H1 (cell line): ENCODE measurements at regions not wholly inside any gene's neighbourhood (a gene's known extent, or its start where the extent isn't known, plus 50 kb on each side); places are given as distances from the start of the nearest gene placed in this dataset.

Experiments used
- CTCF ChIA-PET: fragments of 300-600 bp; sonication (Branson Sonifier 250); formaldehyde crosslinking; loops from one replicate; lab custom pipeline; 2021; ENCODE audit not compliant: partially characterized antibody; lab: Charles Lee
- POLR2A ChIA-PET: fragments of 300-600 bp; sonication (Branson Sonifier 250); formaldehyde crosslinking; loops from one replicate; lab custom pipeline; 2021; ENCODE audit warnings: inconsistent platforms; ENCODE audit not compliant: partially characterized antibody; lab: Charles Lee
- DNase-seq, 2 experiments: peaks; one replicate each; pipeline versions ENCODE4 v3.0.0 to v3.0.0-alpha.2; 2010 to 2022; ENCODE audit warnings: low spot score in 2 of 2, low read depth in 1 of 2, mixed read lengths in 1 of 2
- FAIRE-seq: peaks from 2 replicates; lab custom pipeline; 2011; peaks lifted over from hg19 to GRCh38; lab: Jason Lieb, UNC
- H2AFZ ChIP-seq: 2 replicates; pipeline ENCODE4 v1.8.1; 2012; ENCODE audit warnings: low read length, inconsistent platforms
- H2AK5ac ChIP-seq: 2 replicates; pipeline ENCODE4 v1.6.1; 2013; ENCODE audit warnings: low read depth, low read length
- H2BK120ac ChIP-seq: replicated peaks from 2 replicates; pipeline ENCODE3; 2013; ENCODE audit warnings: low read depth, low read length, inconsistent platforms
- H2BK12ac ChIP-seq: 2 replicates; pipeline ENCODE4 v1.6.1; 2013; ENCODE audit warnings: low read depth, low read length
- H2BK15ac ChIP-seq: 2 replicates; pipeline ENCODE4 v1.6.1; 2013; ENCODE audit warnings: low read length
- H2BK20ac ChIP-seq: 2 replicates; pipeline ENCODE4 v1.6.1; 2013; ENCODE audit warnings: low read length
- H2BK5ac ChIP-seq: 2 replicates; pipeline ENCODE4 v1.6.1; 2013; ENCODE audit warnings: low read depth, low read length
- H3K14ac ChIP-seq: 2 replicates; pipeline ENCODE4 v1.6.1; 2013; ENCODE audit warnings: inconsistent platforms; ENCODE audit not compliant: insufficient read length
- H3K18ac ChIP-seq: 2 replicates; pipeline ENCODE4 v1.6.1; 2013; ENCODE audit warnings: low read length; ENCODE audit errors: extremely low read depth
- H3K23ac ChIP-seq: 2 replicates; pipeline ENCODE4 v1.6.1; 2013; ENCODE audit warnings: inconsistent platforms; ENCODE audit not compliant: insufficient read length
- H3K23me2 ChIP-seq: 2 replicates; pipeline ENCODE4 v1.6.1; 2013; ENCODE audit warnings: low read depth, low read length
- H3K27ac ChIP-seq: 2 replicates; pipeline ENCODE4 v1.6.1; 2011; ENCODE audit warnings: low read depth, low read length, inconsistent platforms
- H3K27me3 ChIP-seq, 4 experiments: replicated peaks in 1 of 4; 1 replicate in 1 of 4; 2 replicates in 3 of 4; pipeline versions ENCODE4 v1.6.1 to v1.8.1; 2011 to 2013; ENCODE audit warnings: low read length in 3 of 4, mild to moderate bottlenecking in 3 of 4, inconsistent platforms in 2 of 4, mixed read lengths in 2 of 4, moderate library complexity in 1 of 4; ENCODE audit not compliant: control insufficient read depth in 3 of 4, insufficient read depth in 3 of 4; ENCODE audit errors: extremely low read depth in 1 of 4
- H3K36me3 ChIP-seq, 4 experiments: 2 replicates each; pipeline versions ENCODE4 v1.6.1 to v1.8.1; 2011 to 2013; ENCODE audit warnings: mild to moderate bottlenecking in 4 of 4, low read length in 3 of 4, moderate library complexity in 2 of 4, control low read depth in 1 of 4, inconsistent platforms in 1 of 4; ENCODE audit not compliant: insufficient read depth in 4 of 4, control insufficient read depth in 2 of 4
- H3K4ac ChIP-seq: replicated peaks from 2 replicates; pipeline ENCODE3; 2013; ENCODE audit warnings: low read length, low read depth, mixed read lengths, inconsistent platforms; ENCODE audit not compliant: insufficient read length
- H3K4me1 ChIP-seq, 4 experiments: replicated peaks in 1 of 4; 1 replicate in 1 of 4; 2 replicates in 3 of 4; pipeline versions ENCODE4 v1.6.1 to v1.8.1; 2011 to 2013; ENCODE audit warnings: low read length in 3 of 4, inconsistent platforms in 2 of 4, mixed read lengths in 1 of 4; ENCODE audit not compliant: insufficient read depth in 4 of 4, control insufficient read depth in 3 of 4
- H3K4me2 ChIP-seq, 2 experiments: 2 replicates each; pipeline versions ENCODE4 v1.6.1 to v1.8.1; 2011 to 2013; ENCODE audit warnings: low read depth in 2 of 2, low read length in 2 of 2, control low read depth in 1 of 2, inconsistent platforms in 1 of 2, mild to moderate bottlenecking in 1 of 2; ENCODE audit not compliant: insufficient read depth in 1 of 2
- H3K4me3 ChIP-seq, 4 experiments: fragments of 200-600, 300-600 bp in 1 of 4; sonication (generic), shearing (Covaris generic), sonication (Bioruptor Twin) in 1 of 4; 2 replicates each; pipeline versions ENCODE4 v1.5.1 to v1.8.1; 2011 to 2016; ENCODE audit warnings: low read length in 4 of 4, low read depth in 3 of 4, control low read depth in 2 of 4, inconsistent platforms in 2 of 4, mild to moderate bottlenecking in 2 of 4, mixed read lengths in 1 of 4, moderate library complexity in 1 of 4; ENCODE audit not compliant: insufficient read depth in 2 of 4; ENCODE audit errors: extremely low read depth in 1 of 4
- H3K56ac ChIP-seq: replicated peaks from 2 replicates; pipeline ENCODE3; 2013; ENCODE audit warnings: low read depth, mild to moderate bottlenecking, mixed read lengths, low read length, inconsistent platforms; ENCODE audit not compliant: insufficient read length
- H3K79me1 ChIP-seq: 2 replicates; pipeline ENCODE4 v1.6.1; 2013; ENCODE audit warnings: low read depth, low read length, control low read depth
- H3K79me2 ChIP-seq, 2 experiments: 2 replicates each; pipeline versions ENCODE4 v1.6.1 to v1.8.1; 2012 to 2013; ENCODE audit warnings: low read length in 2 of 2, mild to moderate bottlenecking in 2 of 2, inconsistent platforms in 1 of 2; ENCODE audit not compliant: insufficient read depth in 2 of 2, control insufficient read depth in 1 of 2
- H3K9ac ChIP-seq, 4 experiments: replicated peaks in 1 of 4; 1 replicate in 1 of 4; 2 replicates in 3 of 4; pipeline versions ENCODE4 v1.6.1 to v1.8.1; 2011 to 2013; ENCODE audit warnings: low read depth in 3 of 4, low read length in 3 of 4, control low read depth in 2 of 4, mild to moderate bottlenecking in 2 of 4, moderate library complexity in 2 of 4, inconsistent platforms in 1 of 4; ENCODE audit errors: extremely low read depth in 1 of 4
- H3K9me3 ChIP-seq, 2 experiments: 2 replicates each; pipeline versions ENCODE4 v1.6.1 to v1.8.1; 2012 to 2013; ENCODE audit warnings: mild to moderate bottlenecking in 2 of 2, moderate library complexity in 2 of 2, control low read depth in 1 of 2, inconsistent platforms in 1 of 2, low read depth in 1 of 2, low read length in 1 of 2, mixed read lengths in 1 of 2; ENCODE audit not compliant: insufficient read depth in 2 of 2
- H4K20me1 ChIP-seq, 2 experiments: replicated peaks in 1 of 2; 2 replicates each; pipeline versions ENCODE3 to v1.8.1; 2011 to 2013; ENCODE audit warnings: inconsistent platforms in 2 of 2, low read length in 2 of 2, mild to moderate bottlenecking in 1 of 2; ENCODE audit not compliant: insufficient read depth in 2 of 2, control insufficient read depth in 1 of 2
- H4K5ac ChIP-seq: 2 replicates; pipeline ENCODE4 v1.6.1; 2013; ENCODE audit warnings: low read length, low read depth, mixed read lengths, inconsistent platforms; ENCODE audit not compliant: insufficient read length
- H4K8ac ChIP-seq: 2 replicates; pipeline ENCODE4 v1.8.0; 2013; ENCODE audit warnings: mild to moderate bottlenecking, moderate library complexity, low read length, inconsistent platforms; ENCODE audit not compliant: insufficient read depth; ENCODE audit errors: extremely low read depth
- H4K91ac ChIP-seq: replicated peaks from 2 replicates; pipeline ENCODE3; 2013; ENCODE audit warnings: low read length, mixed read lengths, inconsistent platforms; ENCODE audit not compliant: insufficient read length
- FOSL1 ChIP-seq: IDR thresholded peaks from 2 replicates; pipeline ENCODE4 v1.6.1; 2011; ENCODE audit warnings: mild to moderate bottlenecking, low read depth, low read length, moderate library complexity; ENCODE audit not compliant: insufficient read depth
- GABPA ChIP-seq: IDR thresholded peaks from 2 replicates; pipeline ENCODE4 v1.6.1; 2011; ENCODE audit warnings: mild to moderate bottlenecking, low read length, moderate library complexity, borderline replicate concordance; ENCODE audit not compliant: insufficient read depth
- JUN ChIP-seq: IDR thresholded peaks from 2 replicates; pipeline ENCODE4 v1.6.1; 2011; ENCODE audit warnings: low read depth, mild to moderate bottlenecking, improper control_type of control experiment, low read length
- KDM4A ChIP-seq: IDR thresholded peaks from one replicate; pipeline ENCODE4 v1.7.1; 2012; ENCODE audit warnings: low read depth, mild to moderate bottlenecking, moderate library complexity, low read length, inconsistent platforms; ENCODE audit not compliant: severe bottlenecking
- KDM5A ChIP-seq: fragments of 200-600 bp; IDR thresholded peaks from 2 replicates; pipeline ENCODE4 v1.7.1; 2012; ENCODE audit warnings: mild to moderate bottlenecking, low read length, inconsistent platforms, mixed read lengths
- POU5F1 ChIP-seq: IDR thresholded peaks from 2 replicates; pipeline ENCODE4 v1.6.1; 2011; ENCODE audit warnings: low read depth, mild to moderate bottlenecking, low read length, moderate library complexity
- SIN3A ChIP-seq, 2 experiments: IDR thresholded peaks in 1 of 2; conservative IDR thresholded peaks in 1 of 2; 2 replicates each; pipeline ENCODE4 v1.6.1; 2011 to 2012; ENCODE audit warnings: low read length in 2 of 2, improper control_type of control experiment in 1 of 2, low read depth in 1 of 2, mild to moderate bottlenecking in 1 of 2
- SP1 ChIP-seq: IDR thresholded peaks from 2 replicates; pipeline ENCODE4 v1.6.1; 2011; ENCODE audit warnings: low read depth, low read length
- TBP ChIP-seq: IDR thresholded peaks from 2 replicates; pipeline ENCODE4 v1.6.1; 2011; ENCODE audit warnings: low read depth, low read length, improper control_type of control experiment
- TEAD4 ChIP-seq: IDR thresholded peaks from 2 replicates; pipeline ENCODE4 v1.6.1; 2012; ENCODE audit warnings: low read depth, low read length, inconsistent platforms, mixed read lengths
- WGBS, 2 experiments: shearing (Covaris generic) in 1 of 2; methylation state at CpG; one replicate each; pipeline versions ENCODE4 v1.1.6 to v1.1.7; 2013 to 2015; ENCODE audit warnings: low lambda C conversion rate in 2 of 2, mixed read lengths in 2 of 2, inconsistent platforms in 1 of 2, low coverage in 1 of 2, missing lambda C conversion rate in 1 of 2; ENCODE audit not compliant: insufficient replicate concordance in 2 of 2, insufficient coverage in 1 of 2, insufficient read length in 1 of 2; ENCODE audit errors: extremely low coverage in 1 of 2, missing lambda C conversion rate in 1 of 2; 5-methylcytosine and 5-hydroxymethylcytosine counted together
- TF ChIP-seq, protein P1 (sequence below): IDR thresholded peaks from 2 replicates; pipeline ENCODE4 v1.6.1; 2012; ENCODE audit warnings: low read length, inconsistent platforms

DNA sequence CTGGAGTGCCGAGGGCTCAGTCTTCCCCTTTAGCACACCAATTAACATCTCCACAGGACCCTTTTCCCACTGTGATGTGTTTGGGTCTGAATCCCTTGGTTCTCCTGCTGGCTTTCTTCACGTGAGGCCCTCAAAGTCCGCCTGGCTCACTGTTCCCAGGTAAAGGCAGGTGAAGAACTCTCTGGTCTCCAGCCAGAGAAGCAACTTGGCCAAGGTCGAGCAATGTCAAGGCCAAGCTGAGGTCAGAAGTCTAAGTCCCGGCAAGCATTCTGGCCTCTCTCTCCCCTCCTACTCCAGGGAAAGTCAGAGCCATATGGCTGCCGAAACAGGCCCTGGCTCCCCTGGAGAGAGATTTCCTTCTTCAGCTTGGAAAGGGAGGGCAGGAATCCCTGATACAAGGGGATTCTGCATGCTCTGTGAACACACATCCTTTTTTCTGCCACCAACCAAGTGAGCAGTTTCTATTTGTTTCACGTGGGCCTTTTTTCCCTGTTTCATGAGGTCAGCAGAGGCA is 61.4 kb upstream of the ESRRB start:
- H3K23me2 ChIP-seq, result peaks cover 6% of the 10 kb centered on the region; the same call in 1 of the 2 replicates
- no peak overlapping the region for H3K56ac ChIP-seq
- no peak overlapping the region for H3K27ac ChIP-seq
- H4K5ac ChIP-seq, result no peak overlapping the region
- H2BK120ac ChIP-seq, result peak overlapping the region; percentile 47
- H3K4me1 ChIP-seq, result peaks cover 11 to 39% (median 19%) of the 10 kb centered on the region in 4 experiments
- no peak overlapping the region; the same call in 1 of the 2 replicates for H2BK15ac ChIP-seq
- H2BK20ac ChIP-seq, result peak overlapping the region; percentile 84; the same call in 1 of the 2 replicates
- ChIA-PET POLR2A (interaction anchor here (0.6 to 1.4 kb wide), 5 partner anchors 10 to 200 kb away, joined by 3 to 5 read pairs (median 3); no protein-coding TSS in a partner anchor), CTCF (interaction anchor here (0.7 to 1.5 kb wide), 6 partner anchors 15 to 159 kb away, joined by 3 to 4 read pairs (median 4); no protein-coding TSS in a partner anchor)
- H3K4me3 ChIP-seq, result no peak overlapping the region; a peak in 1 of 8 replicates
- no peaks in the 10 kb centered on the region for H3K9me3 ChIP-seq
- H4K20me1 ChIP-seq, result no peaks in the 10 kb centered on the region
- peak in 1 of 2 experiments; percentile 51 for DNase-seq
- 0 out of 2 replicates have a peak overlapping the region, but pooled peaks have one; percentile 26 for H2AK5ac ChIP-seq
- peak overlapping the region; percentile 81; the same call in 1 of the 2 replicates for H2AFZ ChIP-seq
- H3K4me2 ChIP-seq, result peak overlapping the region; percentile 46 to 53
- H3K27me3 ChIP-seq, result peaks cover 2 to 43% (median 28%) of the 10 kb centered on the region in 4 experiments
- H3K9ac ChIP-seq, result no peak overlapping the region
- H3K79me1 ChIP-seq, result no peaks in the 10 kb centered on the region
- H3K18ac ChIP-seq, result peak overlapping the region; percentile 96
- H3K36me3 ChIP-seq, result no peaks in the 10 kb centered on the region
- peak overlapping the region; percentile 93 for H2BK12ac ChIP-seq
- H4K8ac ChIP-seq, result peak overlapping the region; percentile 54; the same call in 1 of the 2 replicates
- H3K14ac ChIP-seq, result no peak overlapping the region
- H3K4ac ChIP-seq, result peak overlapping the region; percentile 25
- no peak overlapping the region for H3K23ac ChIP-seq
- peak overlapping the region; percentile 58 for H4K91ac ChIP-seq
- peak overlapping the region; percentile 91 for H2BK5ac ChIP-seq
- no peak for FAIRE-seq
- H3K79me2 ChIP-seq, result no peaks in the 10 kb centered on the region
- WGBS, 2 experiments, result 28% methylated on average over 7 of the region's 7 CpGs; no CpG with 5 or more reads in 1 of the 2 experiments
- TF ChIP-seq SP1, result no peak
- no peak for TF ChIP-seq FOSL1
- no peak for TF ChIP-seq TEAD4
- TF ChIP-seq, protein P1, sequence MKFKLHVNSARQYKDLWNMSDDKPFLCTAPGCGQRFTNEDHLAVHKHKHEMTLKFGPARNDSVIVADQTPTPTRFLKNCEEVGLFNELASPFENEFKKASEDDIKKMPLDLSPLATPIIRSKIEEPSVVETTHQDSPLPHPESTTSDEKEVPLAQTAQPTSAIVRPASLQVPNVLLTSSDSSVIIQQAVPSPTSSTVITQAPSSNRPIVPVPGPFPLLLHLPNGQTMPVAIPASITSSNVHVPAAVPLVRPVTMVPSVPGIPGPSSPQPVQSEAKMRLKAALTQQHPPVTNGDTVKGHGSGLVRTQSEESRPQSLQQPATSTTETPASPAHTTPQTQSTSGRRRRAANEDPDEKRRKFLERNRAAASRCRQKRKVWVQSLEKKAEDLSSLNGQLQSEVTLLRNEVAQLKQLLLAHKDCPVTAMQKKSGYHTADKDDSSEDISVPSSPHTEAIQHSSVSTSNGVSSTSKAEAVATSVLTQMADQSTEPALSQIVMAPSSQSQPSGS, result no peak
- TF ChIP-seq GABPA, result no peak
- TF ChIP-seq SIN3A (conservative IDR thresholded peaks at IDR 0.05 in 1 of 2, IDR thresholded peaks at IDR 0.05 in 1 of 2; ENCODE audit: low read depth in 1 of 2, low read length in 2 of 2), result no peak
- TF ChIP-seq JUN, result no peak
- TF ChIP-seq KDM5A, result no peak
- no peak for TF ChIP-seq POU5F1
- TF ChIP-seq TBP, result no peak
- TF ChIP-seq KDM4A, result no peak
